Esophagus squamous epithelium (tissue), 4 donors: ENCODE measurements at regions not wholly inside any gene's neighbourhood (a gene's known extent, or its start where the extent isn't known, plus 50 kb on each side); places are given as distances from the start of the nearest gene placed in this dataset.

Experiments
- POLR2A ChIP-seq, 4 donors: fragments of 450-650 bp; IDR thresholded peaks; one replicate each; pipeline ENCODE4 v1.6.1; 2017; ENCODE audit warnings: antibody characterized with exemption in 4 of 4, mild to moderate bottlenecking in 4 of 4, moderate library complexity in 3 of 4
- TF ChIP-seq, protein P1 (sequence below), 6 experiments: fragments of 450-650 bp in 4 of 6; fragments of 200-600 bp in 2 of 6; sonication (generic) in 2 of 6; IDR thresholded peaks; one replicate each; pipeline ENCODE4 v1.5.1; 2016 to 2019; ENCODE audit warnings: antibody characterized with exemption in 6 of 6, mild to moderate bottlenecking in 4 of 6, moderate library complexity in 4 of 6

- TF ChIP-seq, protein P1, sequence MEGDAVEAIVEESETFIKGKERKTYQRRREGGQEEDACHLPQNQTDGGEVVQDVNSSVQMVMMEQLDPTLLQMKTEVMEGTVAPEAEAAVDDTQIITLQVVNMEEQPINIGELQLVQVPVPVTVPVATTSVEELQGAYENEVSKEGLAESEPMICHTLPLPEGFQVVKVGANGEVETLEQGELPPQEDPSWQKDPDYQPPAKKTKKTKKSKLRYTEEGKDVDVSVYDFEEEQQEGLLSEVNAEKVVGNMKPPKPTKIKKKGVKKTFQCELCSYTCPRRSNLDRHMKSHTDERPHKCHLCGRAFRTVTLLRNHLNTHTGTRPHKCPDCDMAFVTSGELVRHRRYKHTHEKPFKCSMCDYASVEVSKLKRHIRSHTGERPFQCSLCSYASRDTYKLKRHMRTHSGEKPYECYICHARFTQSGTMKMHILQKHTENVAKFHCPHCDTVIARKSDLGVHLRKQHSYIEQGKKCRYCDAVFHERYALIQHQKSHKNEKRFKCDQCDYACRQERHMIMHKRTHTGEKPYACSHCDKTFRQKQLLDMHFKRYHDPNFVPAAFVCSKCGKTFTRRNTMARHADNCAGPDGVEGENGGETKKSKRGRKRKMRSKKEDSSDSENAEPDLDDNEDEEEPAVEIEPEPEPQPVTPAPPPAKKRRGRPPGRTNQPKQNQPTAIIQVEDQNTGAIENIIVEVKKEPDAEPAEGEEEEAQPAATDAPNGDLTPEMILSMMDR (IDR thresholded peaks at IDR 0.05): no peak
- TF ChIP-seq POLR2A (IDR thresholded peaks at IDR 0.05): no peak
Observed at GRCh38 chr16:66109677-66110076, 256.8 kb upstream of the CDH5 start.
